Testis (tissue), 2 donors: ENCODE measurements at regions not wholly inside any gene's neighbourhood (a gene's known extent, or its start where the extent isn't known, plus 50 kb on each side); places are given as distances from the start of the nearest gene placed in this dataset.

Experiments
- POLR2A ChIP-seq: fragments of 450-650 bp; IDR thresholded peaks from one replicate; pipeline ENCODE4 v1.6.1; 2017; ENCODE audit warnings: antibody characterized with exemption, mild to moderate bottlenecking, moderate library complexity
- TF ChIP-seq, protein P1 (sequence below), 3 experiments: fragments of 450-650 bp in 2 of 3; fragments of 200-600 bp in 1 of 3; sonication (generic) in 1 of 3; IDR thresholded peaks; one replicate each; pipeline ENCODE4 v1.5.1; 2016 to 2019; ENCODE audit warnings: antibody characterized with exemption in 3 of 3, mild to moderate bottlenecking in 2 of 3, moderate library complexity in 1 of 3

DNA sequence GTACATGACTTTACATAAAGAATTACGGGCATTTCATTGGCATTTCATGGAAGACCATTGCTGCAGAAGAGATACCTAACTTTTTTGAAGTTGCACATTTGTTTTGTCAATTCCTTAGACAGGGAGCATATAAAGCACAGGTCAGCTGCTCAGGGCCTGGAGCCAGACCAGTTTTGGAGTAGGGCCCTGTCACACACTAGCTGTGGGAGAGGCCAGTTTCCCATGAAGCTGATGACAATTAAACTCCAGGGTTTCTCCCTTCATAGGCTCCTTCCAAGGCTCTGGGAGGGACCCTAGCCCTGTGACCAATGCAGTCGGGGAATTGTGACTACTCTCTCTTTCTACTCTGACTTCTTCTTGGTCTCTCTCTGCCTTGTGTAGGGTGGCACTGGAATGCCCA lies 107.3 kb upstream of the SELENOK start:
- TF ChIP-seq, protein P1, sequence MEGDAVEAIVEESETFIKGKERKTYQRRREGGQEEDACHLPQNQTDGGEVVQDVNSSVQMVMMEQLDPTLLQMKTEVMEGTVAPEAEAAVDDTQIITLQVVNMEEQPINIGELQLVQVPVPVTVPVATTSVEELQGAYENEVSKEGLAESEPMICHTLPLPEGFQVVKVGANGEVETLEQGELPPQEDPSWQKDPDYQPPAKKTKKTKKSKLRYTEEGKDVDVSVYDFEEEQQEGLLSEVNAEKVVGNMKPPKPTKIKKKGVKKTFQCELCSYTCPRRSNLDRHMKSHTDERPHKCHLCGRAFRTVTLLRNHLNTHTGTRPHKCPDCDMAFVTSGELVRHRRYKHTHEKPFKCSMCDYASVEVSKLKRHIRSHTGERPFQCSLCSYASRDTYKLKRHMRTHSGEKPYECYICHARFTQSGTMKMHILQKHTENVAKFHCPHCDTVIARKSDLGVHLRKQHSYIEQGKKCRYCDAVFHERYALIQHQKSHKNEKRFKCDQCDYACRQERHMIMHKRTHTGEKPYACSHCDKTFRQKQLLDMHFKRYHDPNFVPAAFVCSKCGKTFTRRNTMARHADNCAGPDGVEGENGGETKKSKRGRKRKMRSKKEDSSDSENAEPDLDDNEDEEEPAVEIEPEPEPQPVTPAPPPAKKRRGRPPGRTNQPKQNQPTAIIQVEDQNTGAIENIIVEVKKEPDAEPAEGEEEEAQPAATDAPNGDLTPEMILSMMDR (IDR thresholded peaks at IDR 0.05), result no peak
- no peak for TF ChIP-seq POLR2A
